Liver (tissue), 8 donors: ENCODE measurements at regions not wholly inside any gene's neighbourhood (a gene's known extent, or its start where the extent isn't known, plus 50 kb on each side); places are given as distances from the start of the nearest gene placed in this dataset.

Source experiments
- DNase-seq: peaks from one replicate; pipeline ENCODE4 v3.0.0-alpha.2; 2017; ENCODE audit warnings: low spot score
- H3K27ac ChIP-seq, 2 donors: one replicate each; pipeline ENCODE4 v1.7.0; 2013; ENCODE audit warnings: inconsistent platforms in 2 of 2, low read length in 2 of 2, control low read depth in 1 of 2, low read depth in 1 of 2, mild to moderate bottlenecking in 1 of 2
- H3K27me3 ChIP-seq, 4 donors: one replicate each; pipeline versions ENCODE4 v1.6.1 to v1.7.0; 2013; ENCODE audit warnings: low read length in 3 of 4, inconsistent platforms in 1 of 4, mild to moderate bottlenecking in 1 of 4, moderate library complexity in 1 of 4; ENCODE audit not compliant: control insufficient read depth in 4 of 4, insufficient read depth in 4 of 4
- H3K36me3 ChIP-seq, 4 donors: one replicate each; pipeline versions ENCODE4 v1.6.1 to v1.7.0; 2013; ENCODE audit warnings: low read length in 3 of 4, mild to moderate bottlenecking in 3 of 4, low read depth in 1 of 4, moderate library complexity in 1 of 4; ENCODE audit not compliant: control insufficient read depth in 4 of 4, insufficient read depth in 3 of 4
- H3K4me1 ChIP-seq, 4 donors: one replicate each; pipeline versions ENCODE4 v1.6.1 to v1.7.0; 2013; ENCODE audit warnings: low read length in 3 of 4, mild to moderate bottlenecking in 3 of 4, moderate library complexity in 1 of 4; ENCODE audit not compliant: control insufficient read depth in 4 of 4, insufficient read depth in 4 of 4
- H3K4me3 ChIP-seq, 3 donors: one replicate each; pipeline versions ENCODE4 v1.6.1 to v1.7.0; 2013; ENCODE audit warnings: low read length in 3 of 3, control low read depth in 1 of 3, low read depth in 1 of 3, mild to moderate bottlenecking in 1 of 3
- H3K9ac ChIP-seq, 2 donors: one replicate each; pipeline ENCODE4 v1.7.0; 2013; ENCODE audit warnings: low read length in 2 of 2, mild to moderate bottlenecking in 2 of 2, moderate library complexity in 2 of 2, control low read depth in 1 of 2, low read depth in 1 of 2
- H3K9me3 ChIP-seq, 4 donors: one replicate each; pipeline versions ENCODE4 v1.6.1 to v1.7.0; 2013; ENCODE audit warnings: low read length in 3 of 4; ENCODE audit not compliant: control insufficient read depth in 4 of 4
- ATF3 ChIP-seq: IDR thresholded peaks from 2 replicates; pipeline ENCODE4 v1.6.1; 2016; ENCODE audit warnings: antibody characterized with exemption
- CTCF ChIP-seq: fragments of 150-350 bp; IDR thresholded peaks from 2 replicates; pipeline ENCODE4 v1.5.1; 2017; ENCODE audit warnings: improper control_type of control experiment, low read depth, low read length; ENCODE audit not compliant: missing input control
- EGR1 ChIP-seq, 2 donors: IDR thresholded peaks; 2 replicates each; pipeline ENCODE4 v1.6.1; 2016 to 2018; ENCODE audit warnings: antibody characterized with exemption in 2 of 2, low read depth in 2 of 2
- FOXA1 ChIP-seq: IDR thresholded peaks from 2 replicates; pipeline ENCODE4 v1.6.1; 2016; ENCODE audit warnings: antibody characterized with exemption
- FOXA2 ChIP-seq: IDR thresholded peaks from 2 replicates; pipeline ENCODE4 v1.6.1; 2016; ENCODE audit warnings: antibody characterized with exemption
- MAX ChIP-seq: IDR thresholded peaks from 2 replicates; pipeline ENCODE4 v1.6.1; 2016; ENCODE audit warnings: antibody characterized with exemption
- NR2F2 ChIP-seq: IDR thresholded peaks from 2 replicates; pipeline ENCODE4 v1.6.1; 2016; ENCODE audit warnings: antibody characterized with exemption
- RAD21 ChIP-seq, 2 donors: IDR thresholded peaks; 2 replicates each; pipeline ENCODE4 v1.6.1; 2016; ENCODE audit warnings: antibody characterized with exemption in 2 of 2, mild to moderate bottlenecking in 2 of 2
- REST ChIP-seq: IDR thresholded peaks from 2 replicates; pipeline ENCODE4 v1.6.1; 2016; ENCODE audit warnings: antibody characterized with exemption, mild to moderate bottlenecking
- RXRA ChIP-seq, 2 donors: IDR thresholded peaks; 2 replicates each; pipeline ENCODE4 v1.6.1; 2017 to 2018; ENCODE audit warnings: antibody characterized with exemption in 2 of 2, mild to moderate bottlenecking in 1 of 2
- SP1 ChIP-seq: IDR thresholded peaks from 2 replicates; pipeline ENCODE4 v1.6.1; 2018; ENCODE audit warnings: antibody characterized with exemption, mild to moderate bottlenecking
- ZBTB33 ChIP-seq: IDR thresholded peaks from 2 replicates; pipeline ENCODE4 v1.6.1; 2016; ENCODE audit warnings: antibody characterized with exemption
- WGBS: extraction: QIAGEN DNeasy Blood & Tissue Kit; methylation state at CpG from one replicate; pipeline ENCODE4 v1.1.7; 2013; 5-methylcytosine and 5-hydroxymethylcytosine counted together
- donor health status: healthy.
- donor health status: healthy.
- donor health status: healthy.
- donor health status: healthy.
- donor health status: healthy.

- Histone ChIP-seq H3K4me3 (no peak overlapping the region), H3K27ac (no peak overlapping the region), H3K27me3 (no peaks in the 10 kb centered on the region), H3K36me3 (no peaks in the 10 kb centered on the region), H3K4me1 (no peaks in the 10 kb centered on the region), H3K9me3 (no peaks in the 10 kb centered on the region), H3K9ac (no peak overlapping the region)
- TF ChIP-seq FOXA2: no peak
- TF ChIP-seq NR2F2: no peak
- TF ChIP-seq REST: no peak
- TF ChIP-seq RAD21 (IDR thresholded peaks at IDR 0.05): no peak
- no peak for TF ChIP-seq FOXA1
- no peak for TF ChIP-seq ATF3
- TF ChIP-seq SP1: no peak
- TF ChIP-seq ZBTB33: no peak
- no peak for TF ChIP-seq CTCF
- no peak for TF ChIP-seq MAX
- TF ChIP-seq EGR1 (IDR thresholded peaks at IDR 0.05; ENCODE audit: low read depth in 2 of 2): no peak
- TF ChIP-seq RXRA (IDR thresholded peaks at IDR 0.05): no peak
- WGBS: 77% methylated on average over 6 of the region's 6 CpGs
- no peak for DNase-seq
Measured at GRCh38 chr18:30862900-30863299, 179.6 kb downstream of the DSC3 start.

GRCh38 chr18:30860741-30861140 lies 181.8 kb downstream of the DSC3 start:
- Histone ChIP-seq H3K9ac (no peak overlapping the region), H3K9me3 (no peaks in the 10 kb centered on the region), H3K27ac (no peak overlapping the region), H3K4me3 (no peak overlapping the region), H3K27me3 (no peaks in the 10 kb centered on the region), H3K36me3 (no peaks in the 10 kb centered on the region), H3K4me1 (no peaks in the 10 kb centered on the region)
- no peak for TF ChIP-seq MAX
- DNase-seq: no peak
- WGBS: 62% methylated on average over 3 of the region's 3 CpGs
